Smooth muscle cell (in vitro differentiated cells): ENCODE measurements at regions not wholly inside any gene's neighbourhood (a gene's known extent, or its start where the extent isn't known, plus 50 kb on each side); places are given as distances from the start of the nearest gene placed in this dataset.
"Not testable (repeated sequence)": the region's sequence is repeated elsewhere in the genome, so short reads cannot be mapped to it uniquely, and the experiment has no call there.

Experiments
- DNase-seq: peaks from one replicate; lab custom pipeline; 2025; ENCODE audit not compliant: unreplicated experiment; lab: John Stamatoyannopoulos, UW
- H2AFZ ChIP-seq: fragments of 200-600 bp; sonication (generic); 2 replicates; pipeline ENCODE4 v1.6.0; 2016; ENCODE audit warnings: antibody characterized with exemption, low read depth, mild to moderate bottlenecking
- H3F3A ChIP-seq: fragments of 200-600 bp; sonication (generic); 2 replicates; pipeline ENCODE4 v1.6.0; 2017; ENCODE audit warnings: antibody characterized with exemption, low read depth
- H3K27ac ChIP-seq: fragments of 200-600 bp; sonication (generic); 2 replicates; pipeline ENCODE4 v1.5.1; 2016; ENCODE audit warnings: low read depth, mild to moderate bottlenecking
- H3K27me3 ChIP-seq: fragments of 200-600 bp; sonication (generic); 2 replicates; pipeline ENCODE4 v1.6.1; 2016; ENCODE audit warnings: low read depth, mild to moderate bottlenecking
- H3K36me3 ChIP-seq: fragments of 200-600 bp; sonication (generic); 2 replicates; pipeline ENCODE4 v1.5.1; 2016; ENCODE audit warnings: low read depth
- H3K4me1 ChIP-seq: fragments of 200-600 bp; sonication (generic); 2 replicates; pipeline ENCODE4 v1.5.1; 2016; ENCODE audit warnings: low read depth
- H3K4me2 ChIP-seq: fragments of 200-600 bp; sonication (generic); 2 replicates; pipeline ENCODE4 v1.6.0; 2016; ENCODE audit warnings: mild to moderate bottlenecking
- H3K4me3 ChIP-seq: fragments of 200-600 bp; sonication (generic); 2 replicates; pipeline ENCODE4 v1.5.1; 2016; ENCODE audit warnings: mild to moderate bottlenecking
- H3K79me2 ChIP-seq: fragments of 200-600 bp; sonication (generic); 2 replicates; pipeline ENCODE4 v1.6.0; 2016; ENCODE audit warnings: low read depth, mild to moderate bottlenecking
- H3K9ac ChIP-seq: fragments of 200-600 bp; sonication (generic); 2 replicates; pipeline ENCODE4 v1.6.0; 2016; ENCODE audit warnings: low read depth
- H3K9me3 ChIP-seq: fragments of 200-600 bp; sonication (generic); replicated peaks from 2 replicates; pipeline ENCODE4 v1.5.1; 2016; ENCODE audit warnings: low read depth
- H4K20me1 ChIP-seq: fragments of 200-600 bp; sonication (generic); 2 replicates; pipeline ENCODE4 v1.6.0; 2016; ENCODE audit warnings: low read depth
- WGBS: methylation state at CpG from one replicate; pipeline ENCODE4 v1.1.7; 2016; ENCODE audit warnings: low lambda C conversion rate; 5-methylcytosine and 5-hydroxymethylcytosine counted together
- TF ChIP-seq, protein P1 (sequence below): fragments of 200-600 bp; sonication (generic); IDR thresholded peaks from 2 replicates; pipeline ENCODE4 v1.5.1; 2017; ENCODE audit warnings: borderline replicate concordance, mild to moderate bottlenecking, antibody characterized with exemption; ENCODE audit not compliant: insufficient read depth, poor library complexity, severe bottlenecking

DNA sequence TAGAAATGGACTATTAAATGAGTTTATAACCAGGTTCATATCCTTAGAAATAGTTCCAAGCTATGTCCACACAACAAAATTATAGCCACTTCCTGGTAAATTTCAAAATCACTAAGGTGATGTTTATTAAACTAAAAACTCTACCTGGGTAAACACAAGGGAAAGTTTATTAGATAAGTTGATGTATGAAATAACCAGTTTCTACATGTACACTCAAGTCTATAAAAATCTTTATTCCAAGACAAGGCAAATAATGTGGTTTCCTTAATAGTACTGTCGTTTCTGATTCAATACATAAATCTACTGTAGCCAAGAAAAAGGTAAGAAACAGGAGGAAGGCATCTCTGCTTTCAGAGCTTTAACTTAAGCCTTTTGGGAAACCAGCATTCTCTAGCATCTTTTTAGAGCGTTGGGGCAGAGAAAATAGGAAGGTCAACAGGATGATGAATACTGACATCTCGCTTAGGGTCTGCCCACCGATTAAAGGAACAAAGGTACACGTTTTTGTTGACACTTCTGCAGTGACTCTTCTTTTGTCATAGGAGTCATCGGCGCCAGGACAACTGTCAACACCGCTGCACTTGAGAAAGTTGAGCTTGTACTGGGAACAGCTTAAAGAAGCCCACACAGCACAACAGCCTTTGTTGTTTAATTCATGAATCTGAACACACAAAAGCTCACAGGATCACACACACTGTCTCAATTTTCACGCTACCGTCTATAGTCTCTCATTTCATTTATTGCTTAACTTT lies 513.6 kb downstream of the SLCO4C1 start:
- Histone ChIP-seq H3K4me2 (no peak overlapping the region), H3K27ac (no peak overlapping the region), H3K9ac (no peak overlapping the region), H2AFZ (no peak overlapping the region), H3F3A (no peaks in the 10 kb centered on the region), H3K4me1 (no peaks in the 10 kb centered on the region), H3K79me2 (no peaks in the 10 kb centered on the region), H4K20me1 (no peaks in the 10 kb centered on the region), H3K36me3 (no peaks in the 10 kb centered on the region), H3K27me3 (peaks cover 4% of the 10 kb centered on the region), H3K4me3 (no peak overlapping the region), H3K9me3 (no peaks in the 10 kb centered on the region)
- DNase-seq, result no peak
- TF ChIP-seq, protein P1, sequence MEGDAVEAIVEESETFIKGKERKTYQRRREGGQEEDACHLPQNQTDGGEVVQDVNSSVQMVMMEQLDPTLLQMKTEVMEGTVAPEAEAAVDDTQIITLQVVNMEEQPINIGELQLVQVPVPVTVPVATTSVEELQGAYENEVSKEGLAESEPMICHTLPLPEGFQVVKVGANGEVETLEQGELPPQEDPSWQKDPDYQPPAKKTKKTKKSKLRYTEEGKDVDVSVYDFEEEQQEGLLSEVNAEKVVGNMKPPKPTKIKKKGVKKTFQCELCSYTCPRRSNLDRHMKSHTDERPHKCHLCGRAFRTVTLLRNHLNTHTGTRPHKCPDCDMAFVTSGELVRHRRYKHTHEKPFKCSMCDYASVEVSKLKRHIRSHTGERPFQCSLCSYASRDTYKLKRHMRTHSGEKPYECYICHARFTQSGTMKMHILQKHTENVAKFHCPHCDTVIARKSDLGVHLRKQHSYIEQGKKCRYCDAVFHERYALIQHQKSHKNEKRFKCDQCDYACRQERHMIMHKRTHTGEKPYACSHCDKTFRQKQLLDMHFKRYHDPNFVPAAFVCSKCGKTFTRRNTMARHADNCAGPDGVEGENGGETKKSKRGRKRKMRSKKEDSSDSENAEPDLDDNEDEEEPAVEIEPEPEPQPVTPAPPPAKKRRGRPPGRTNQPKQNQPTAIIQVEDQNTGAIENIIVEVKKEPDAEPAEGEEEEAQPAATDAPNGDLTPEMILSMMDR, result no peak
- 82% methylated on average over 10 of the region's 10 CpGs for WGBS

DNA sequence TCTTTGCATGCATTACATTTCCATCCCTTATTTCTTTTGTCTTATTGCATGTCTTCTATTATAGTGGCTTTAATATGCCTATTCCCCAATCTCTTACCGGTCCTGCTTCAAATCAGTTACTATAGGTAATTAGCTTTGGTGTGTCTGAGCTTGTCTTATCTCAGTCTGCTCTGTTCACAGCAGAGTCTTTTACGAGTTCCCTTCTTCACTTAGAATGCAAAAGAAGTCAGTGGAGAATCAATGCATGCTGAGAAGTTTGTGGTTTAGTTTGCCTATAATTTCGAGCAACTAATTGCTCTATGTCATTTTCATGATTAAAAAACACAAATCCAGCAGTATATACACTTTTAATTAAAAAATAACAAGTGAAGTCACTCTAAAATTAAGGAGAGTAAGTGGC lies 545.0 kb downstream of the SLCO4C1 start:
- Histone ChIP-seq H3K9ac (no peak overlapping the region), H3K4me3 (no peak overlapping the region), H3F3A (no peaks in the 10 kb centered on the region), H3K4me2 (no peak overlapping the region), H4K20me1 (no peaks in the 10 kb centered on the region), H3K27ac (no peak overlapping the region), H3K4me1 (no peaks in the 10 kb centered on the region), H3K9me3 (no peaks in the 10 kb centered on the region), H3K79me2 (no peaks in the 10 kb centered on the region), H3K27me3 (no peaks in the 10 kb centered on the region), H3K36me3 (no peaks in the 10 kb centered on the region), H2AFZ (no peak overlapping the region)
- 42% methylated on average over 3 of the region's 3 CpGs for WGBS
- TF ChIP-seq, protein P1, result no peak
- no peak for DNase-seq

DNA sequence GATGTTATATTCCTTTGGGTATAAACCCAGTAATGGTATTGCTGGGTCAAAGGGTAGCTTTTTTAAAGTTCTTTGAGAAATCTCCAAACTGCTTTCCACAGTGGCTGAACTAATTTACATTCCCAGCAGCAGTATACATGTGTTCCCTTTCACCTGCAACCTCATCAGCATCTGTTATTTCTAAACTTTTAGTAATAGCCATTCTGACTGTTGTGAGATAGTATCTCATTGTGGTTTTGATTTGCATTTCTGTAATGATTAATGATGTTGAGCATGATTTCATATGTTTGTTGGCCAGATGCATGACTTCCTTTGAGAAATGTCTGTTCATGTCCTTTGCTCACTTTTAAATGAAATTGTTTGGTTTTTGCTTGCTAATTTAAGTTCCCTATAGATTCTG lies 553.1 kb downstream of the SLCO4C1 start:
- not testable (repeated sequence) for H3K4me3 ChIP-seq, H3K4me1 ChIP-seq, H4K20me1 ChIP-seq, H3K9ac ChIP-seq, H3K79me2 ChIP-seq, H3K4me2 ChIP-seq, H3K36me3 ChIP-seq, H3K27me3 ChIP-seq, H2AFZ ChIP-seq, H3K27ac ChIP-seq, DNase-seq, H3F3A ChIP-seq, H3K9me3 ChIP-seq

DNA sequence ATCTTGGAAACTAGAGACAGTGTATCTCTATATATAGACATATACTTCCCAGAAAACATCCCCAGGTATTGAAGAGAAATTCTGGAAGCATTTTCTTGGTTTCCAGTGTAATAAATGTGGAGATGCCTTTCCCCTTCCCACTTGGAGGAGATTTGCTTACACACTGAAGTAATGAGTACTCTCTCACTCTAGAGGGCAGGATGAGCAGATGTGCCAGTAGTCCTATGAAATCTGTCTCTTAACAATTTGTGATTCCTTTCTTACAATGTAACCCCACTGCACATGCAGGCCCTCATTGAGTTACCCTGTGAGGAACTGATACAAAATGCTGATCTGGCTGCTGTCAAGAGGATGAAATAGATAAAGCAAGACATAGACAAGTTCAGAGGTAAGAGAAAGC lies 567.2 kb downstream of the SLCO4C1 start:
- TF ChIP-seq, protein P1, result peak; percentile 12
- DNase-seq, result no peak

More for the DNA sequence above, 567.2 kb downstream of the SLCO4C1 start:
- H3K4me1 ChIP-seq, result no peaks in the 10 kb centered on the region
- no peak overlapping the region for H3K4me3 ChIP-seq
- no peaks in the 10 kb centered on the region for H3K36me3 ChIP-seq
- no peaks in the 10 kb centered on the region for H3K79me2 ChIP-seq
- no peaks in the 10 kb centered on the region for H3F3A ChIP-seq
- H3K4me2 ChIP-seq, result no peak overlapping the region
- H3K9me3 ChIP-seq, result no peaks in the 10 kb centered on the region
- H3K9ac ChIP-seq, result no peak overlapping the region
- no peak overlapping the region for H2AFZ ChIP-seq
- no peaks in the 10 kb centered on the region for H3K27me3 ChIP-seq
- H4K20me1 ChIP-seq, result no peaks in the 10 kb centered on the region
- H3K27ac ChIP-seq, result no peak overlapping the region
